ENCODE measurements at regions not wholly inside any gene's neighbourhood (a gene's known extent, or its start where the extent isn't known, plus 50 kb on each side); places are given as distances from the start of the nearest gene placed in this dataset.
"Not testable (repeated sequence)": the region's sequence is repeated elsewhere in the genome, so short reads cannot be mapped to it uniquely, and the experiment has no call there.

GRCh38 chr3:20404741-20405100 lies 218.7 kb upstream of the SGO1 start:
- no peak for DNase-seq (ENCODE audit: low spot score)

- DNase-seq (ENCODE audit: low spot score), result no peak
Observed at GRCh38 chr3:20403986-20404740, 218.2 kb upstream of the SGO1 start.

- no peak for DNase-seq (ENCODE audit: low spot score)
Observed at GRCh38 chr3:20401253-20401652, 215.2 kb upstream of the SGO1 start.

- DNase-seq (ENCODE audit: low spot score), result no peak
Observed at GRCh38 chr3:20400686-20401085, 214.7 kb upstream of the SGO1 start.

GRCh38 chr3:20400281-20400680 lies 214.3 kb upstream of the SGO1 start:
- no peak for DNase-seq (ENCODE audit: low spot score)

GRCh38 chr3:20396335-20396734 lies 210.3 kb upstream of the SGO1 start:
- DNase-seq (ENCODE audit: low spot score), result no peak

GRCh38 chr3:20395692-20396091 lies 209.7 kb upstream of the SGO1 start:
- DNase-seq (ENCODE audit: low spot score), result no peak

- DNase-seq (ENCODE audit: low spot score), result no peak
Observed at GRCh38 chr3:20394243-20394642, 208.2 kb upstream of the SGO1 start.

- DNase-seq (ENCODE audit: low spot score), result no peak
Observed at GRCh38 chr3:20391644-20392043, 205.6 kb upstream of the SGO1 start.

- DNase-seq (ENCODE audit: low spot score), result no peak
Observed at GRCh38 chr3:20388971-20389370, 203.0 kb upstream of the SGO1 start.

- DNase-seq (ENCODE audit: low spot score), result no peak
Observed at GRCh38 chr3:20380295-20380694, 194.3 kb upstream of the SGO1 start.

GRCh38 chr3:20378315-20378714 lies 192.3 kb upstream of the SGO1 start:
- no peak for DNase-seq (ENCODE audit: low spot score)

GRCh38 chr3:20376665-20377217 lies 190.7 kb upstream of the SGO1 start:
- no peak for DNase-seq (ENCODE audit: low spot score)

- DNase-seq (ENCODE audit: low spot score), result no peak
Observed at GRCh38 chr3:20375302-20375701, 189.3 kb upstream of the SGO1 start.

- not testable (repeated sequence) for DNase-seq (ENCODE audit: low spot score)
Observed at GRCh38 chr3:20370273-20371063, 184.5 kb upstream of the SGO1 start.

- DNase-seq (ENCODE audit: low spot score), result no peak
Observed at GRCh38 chr3:20361000-20361399, 175.0 kb upstream of the SGO1 start.

GRCh38 chr3:20353286-20353685 lies 167.3 kb upstream of the SGO1 start:
- DNase-seq (ENCODE audit: low spot score), result no peak

GRCh38 chr3:20352546-20353179 lies 166.7 kb upstream of the SGO1 start:
- no peak for DNase-seq (ENCODE audit: low spot score)

- DNase-seq (ENCODE audit: low spot score), result no peak
Observed at GRCh38 chr3:20350449-20350848, 164.4 kb upstream of the SGO1 start.

GRCh38 chr3:20346916-20347315 lies 160.9 kb upstream of the SGO1 start:
- no peak for DNase-seq (ENCODE audit: low spot score)

GRCh38 chr3:20346369-20346768 lies 160.4 kb upstream of the SGO1 start:
- DNase-seq (ENCODE audit: low spot score), result no peak

GRCh38 chr3:20344400-20344959 lies 158.5 kb upstream of the SGO1 start:
- DNase-seq (ENCODE audit: low spot score), result no peak

All from HT-29 (cell line).